Inflammatory macrophage treated with lipopolysaccharide for 4 hours (primary cell): ENCODE measurements at regions not wholly inside any gene's neighbourhood (a gene's known extent, or its start where the extent isn't known, plus 50 kb on each side); places are given as distances from the start of the nearest gene placed in this dataset.

Experiments
- DNase-seq: peaks from one replicate; pipeline ENCODE4 v3.0.0-alpha.2; 2020

DNA sequence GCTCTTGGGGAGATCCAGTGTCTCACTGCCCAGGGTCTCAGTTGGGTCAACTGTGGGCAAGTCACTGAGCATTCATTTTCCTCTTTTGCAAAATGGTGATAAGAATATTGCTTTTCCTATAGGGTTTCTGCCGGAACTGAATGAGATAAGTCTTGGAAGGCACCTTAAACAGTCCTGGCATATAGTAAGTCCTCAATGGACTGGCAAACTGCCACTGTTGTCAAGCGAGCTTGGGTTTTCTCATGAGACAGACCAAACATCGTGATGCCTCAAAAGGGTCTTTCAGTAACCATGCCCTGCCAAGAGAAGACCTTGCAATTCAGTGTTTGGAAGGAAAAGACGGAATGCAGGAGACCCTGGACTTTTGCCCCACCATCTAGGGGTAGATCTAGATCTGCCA is 251.5 kb downstream of the WDR11 start:
- no peak for DNase-seq

DNA sequence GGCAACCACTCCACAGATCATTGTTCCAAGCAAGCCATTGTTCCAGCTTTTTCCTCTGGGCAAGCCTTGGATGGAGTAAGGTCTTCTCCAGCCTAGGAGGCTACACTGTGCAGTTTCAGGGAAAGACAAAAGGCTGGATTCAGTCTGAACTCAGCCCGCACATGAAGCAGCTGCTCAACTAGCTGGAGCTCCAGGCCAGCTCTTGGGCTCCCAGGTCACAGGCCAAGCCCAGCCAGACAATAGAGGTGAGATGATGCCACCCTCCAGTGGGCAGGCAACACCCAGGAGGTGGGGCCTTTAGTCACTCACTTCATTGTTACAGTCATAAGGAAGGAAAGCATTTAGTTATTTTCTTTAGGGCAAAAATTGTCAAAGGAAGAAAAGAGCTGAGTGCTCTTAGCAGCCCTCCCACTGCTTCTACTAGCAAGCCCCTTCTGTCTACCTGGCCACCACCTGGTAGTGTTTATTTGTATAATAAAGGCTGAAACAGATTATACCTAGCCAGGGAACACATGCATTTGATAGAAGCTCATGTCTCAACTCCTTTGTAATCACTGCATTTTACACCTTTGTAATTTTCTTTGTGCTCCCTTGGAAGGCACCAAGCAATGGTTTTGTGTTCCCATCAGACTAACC is 253.4 kb downstream of the WDR11 start:
- DNase-seq, result no peak

DNA sequence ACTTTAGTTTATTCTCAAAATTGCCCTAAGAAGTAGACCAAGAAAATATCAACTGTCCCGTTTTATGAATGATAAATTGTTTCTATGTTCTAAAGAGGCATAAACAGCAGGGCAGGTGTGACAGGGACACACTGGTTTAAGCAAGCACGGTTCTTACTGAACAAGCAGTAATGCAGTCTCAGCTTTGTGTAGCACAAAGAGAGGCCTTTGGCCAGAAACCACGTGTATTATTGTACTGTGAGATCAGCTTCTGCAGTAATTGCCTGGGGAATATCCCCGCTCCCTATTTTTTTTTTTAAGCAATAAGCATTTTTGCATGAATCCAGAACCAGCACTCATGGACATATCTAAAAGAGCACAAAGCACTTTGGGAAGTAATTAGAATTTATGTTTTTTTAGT is 255.4 kb downstream of the WDR11 start:
- no peak for DNase-seq

DNA sequence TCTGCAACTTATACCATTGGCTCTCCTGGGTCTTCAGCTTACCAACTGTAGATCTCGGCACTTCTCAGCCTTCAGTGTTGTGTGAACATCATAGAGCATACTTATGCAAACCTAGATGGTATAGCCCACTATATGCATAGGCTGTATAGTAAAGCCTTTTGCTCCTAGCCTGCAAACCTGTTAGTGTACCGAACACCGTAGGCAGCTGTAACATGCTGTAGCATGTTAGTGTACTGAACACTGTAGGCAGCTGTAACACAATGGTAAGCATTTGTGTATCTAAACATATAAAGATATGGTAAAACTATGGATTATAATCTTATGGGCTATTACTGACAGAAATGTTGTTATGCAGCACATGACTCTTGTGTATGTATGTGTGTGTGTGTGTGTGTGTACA is 256.9 kb downstream of the WDR11 start:
- no peak for DNase-seq

DNA sequence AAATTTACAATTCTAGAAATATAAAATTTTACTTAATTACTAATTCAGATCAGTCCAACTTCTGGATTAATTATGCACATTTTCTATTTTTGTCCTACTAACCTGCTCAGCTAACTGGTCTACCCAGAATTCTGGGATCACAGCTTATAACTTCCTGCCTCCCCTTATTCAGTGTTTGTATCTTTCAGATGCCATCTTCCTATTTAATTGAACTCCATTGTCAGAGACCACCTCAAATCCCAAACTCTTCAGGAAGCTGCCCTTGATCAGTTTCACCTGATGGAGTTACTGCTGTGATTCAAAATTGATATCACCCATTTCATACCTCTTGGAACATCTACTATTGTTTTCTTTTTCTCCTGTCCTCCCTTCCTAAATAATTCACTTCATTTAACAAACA is 259.2 kb downstream of the WDR11 start:
- DNase-seq, result no peak

DNA sequence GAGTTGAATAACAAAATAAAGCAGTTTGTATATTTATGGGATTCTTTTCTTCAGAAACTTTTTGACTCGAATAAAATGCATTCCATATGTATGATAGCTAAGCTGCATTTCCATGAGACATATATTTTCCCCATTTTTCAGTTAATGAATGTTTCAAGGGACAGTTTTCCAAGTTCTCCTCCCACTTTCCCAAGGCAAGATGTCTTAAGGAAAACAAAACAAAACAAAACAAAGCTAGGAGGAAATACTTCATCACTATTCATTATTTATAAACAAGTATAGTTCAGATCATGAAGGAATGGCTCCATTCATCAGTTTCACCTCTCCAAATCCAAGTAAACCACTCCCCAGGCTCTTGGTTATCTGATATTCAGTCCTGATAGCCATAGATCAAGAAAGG is 261.0 kb downstream of the WDR11 start:
- no peak for DNase-seq

DNA sequence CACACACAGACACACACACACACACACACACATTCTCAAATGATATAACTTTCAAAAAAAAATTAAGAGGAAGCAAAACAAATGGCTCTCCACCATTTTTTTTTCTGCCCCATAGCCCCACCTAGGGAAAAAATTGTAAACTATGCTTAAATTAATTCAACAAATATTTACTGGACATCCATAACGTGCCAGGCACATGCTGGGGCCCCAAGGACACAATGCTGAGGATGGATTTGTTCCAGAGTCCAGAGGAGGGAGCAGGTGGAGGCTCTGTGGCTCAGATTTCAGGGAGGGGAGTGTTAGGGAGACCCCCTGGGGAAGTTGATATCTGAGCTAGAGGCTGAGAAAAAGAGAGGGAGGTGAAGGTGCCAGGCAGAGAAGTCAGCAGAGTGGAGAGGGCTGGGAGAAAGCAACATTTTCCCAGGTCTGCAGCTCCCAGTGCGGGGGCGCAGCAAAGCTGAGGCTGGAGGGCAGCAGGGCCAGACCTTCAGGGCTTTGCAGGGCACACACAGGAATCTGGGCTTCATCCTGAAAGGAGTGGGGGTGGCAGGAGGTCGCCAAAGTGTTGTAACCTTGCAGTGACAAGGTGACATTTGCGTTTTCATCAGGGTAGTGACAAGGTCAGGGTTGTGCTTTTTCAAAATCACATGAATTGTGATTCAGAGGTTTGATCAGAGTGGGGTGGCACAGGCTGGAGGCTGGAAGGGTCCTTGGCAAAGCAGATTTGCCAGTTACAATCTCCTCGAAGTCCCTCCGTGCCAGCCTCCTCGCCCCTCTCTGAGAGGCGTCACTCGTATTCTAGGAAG is 261.6 kb downstream of the WDR11 start:
- no peak for DNase-seq

DNA sequence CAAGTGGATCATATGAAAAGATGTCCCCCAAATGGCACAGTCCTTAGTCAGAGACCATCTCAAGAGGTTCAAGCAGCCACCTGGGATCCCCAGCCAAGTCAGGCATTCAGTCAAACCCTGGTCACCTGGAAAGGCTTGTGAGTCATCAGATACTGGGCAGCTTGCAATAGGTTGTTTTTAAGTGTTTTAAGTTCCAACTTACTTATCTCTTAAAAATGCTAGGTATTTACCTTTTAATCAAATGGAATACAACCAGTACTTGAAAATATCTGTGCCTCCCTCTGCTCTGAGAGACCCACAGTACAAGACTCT is 262.2 kb downstream of the WDR11 start:
- DNase-seq, result no peak

DNA sequence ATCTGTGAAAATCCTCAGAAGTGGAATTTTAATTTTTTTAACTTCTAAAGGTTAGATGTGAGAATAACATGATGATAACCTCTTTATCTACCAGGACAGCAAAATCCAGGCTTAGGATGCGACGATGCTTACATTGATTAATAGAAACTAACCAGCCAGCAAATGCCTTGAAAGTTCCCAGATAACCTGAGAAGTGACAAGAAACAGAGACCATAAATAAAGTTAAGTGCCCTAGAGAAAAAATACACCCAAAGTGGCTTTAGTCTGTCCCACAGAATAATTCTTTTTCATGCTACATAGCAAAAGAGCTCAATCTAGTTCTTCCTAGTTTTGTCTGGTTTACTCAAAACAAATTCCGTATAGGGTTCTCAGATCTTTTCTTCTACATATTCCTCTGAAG is 262.7 kb downstream of the WDR11 start:
- no peak for DNase-seq

DNA sequence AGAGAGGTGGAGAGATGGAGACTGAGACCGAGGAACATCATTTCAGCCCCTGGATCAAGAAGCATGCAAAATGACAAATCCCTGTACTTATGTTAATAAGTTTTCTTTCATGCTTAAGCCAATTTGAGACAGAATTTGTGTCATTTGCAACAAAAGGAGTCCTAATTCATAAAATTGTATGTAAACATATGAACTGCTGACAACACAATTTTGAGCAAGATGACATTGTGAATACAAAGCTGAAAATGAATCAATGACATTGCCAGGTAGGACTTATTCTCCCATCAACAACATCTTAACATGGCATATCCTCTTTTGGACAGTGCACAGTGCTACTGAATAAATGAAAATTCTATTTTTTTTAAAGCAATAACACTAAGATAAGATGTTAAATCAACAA is 264.0 kb downstream of the WDR11 start:
- DNase-seq, result no peak

DNA sequence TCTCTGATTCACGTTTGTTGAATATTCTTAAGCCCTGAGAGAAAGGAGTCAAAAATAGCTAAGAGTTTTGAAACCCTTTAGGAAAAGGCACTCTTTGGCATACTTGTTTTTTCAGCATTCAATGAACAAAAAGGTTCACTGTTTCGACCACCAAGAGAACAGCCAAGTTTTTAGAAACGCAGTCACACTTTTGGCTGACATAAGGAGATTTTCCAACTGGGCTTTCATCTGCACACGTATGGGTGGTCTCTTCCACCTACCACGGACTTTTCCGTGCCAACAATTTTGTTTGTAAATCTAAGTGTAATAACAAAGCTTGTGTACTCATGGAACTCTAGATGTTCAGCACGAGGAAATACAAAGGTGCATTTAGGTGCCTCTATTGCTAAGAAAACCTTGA is 270.3 kb downstream of the WDR11 start:
- no peak for DNase-seq

DNA sequence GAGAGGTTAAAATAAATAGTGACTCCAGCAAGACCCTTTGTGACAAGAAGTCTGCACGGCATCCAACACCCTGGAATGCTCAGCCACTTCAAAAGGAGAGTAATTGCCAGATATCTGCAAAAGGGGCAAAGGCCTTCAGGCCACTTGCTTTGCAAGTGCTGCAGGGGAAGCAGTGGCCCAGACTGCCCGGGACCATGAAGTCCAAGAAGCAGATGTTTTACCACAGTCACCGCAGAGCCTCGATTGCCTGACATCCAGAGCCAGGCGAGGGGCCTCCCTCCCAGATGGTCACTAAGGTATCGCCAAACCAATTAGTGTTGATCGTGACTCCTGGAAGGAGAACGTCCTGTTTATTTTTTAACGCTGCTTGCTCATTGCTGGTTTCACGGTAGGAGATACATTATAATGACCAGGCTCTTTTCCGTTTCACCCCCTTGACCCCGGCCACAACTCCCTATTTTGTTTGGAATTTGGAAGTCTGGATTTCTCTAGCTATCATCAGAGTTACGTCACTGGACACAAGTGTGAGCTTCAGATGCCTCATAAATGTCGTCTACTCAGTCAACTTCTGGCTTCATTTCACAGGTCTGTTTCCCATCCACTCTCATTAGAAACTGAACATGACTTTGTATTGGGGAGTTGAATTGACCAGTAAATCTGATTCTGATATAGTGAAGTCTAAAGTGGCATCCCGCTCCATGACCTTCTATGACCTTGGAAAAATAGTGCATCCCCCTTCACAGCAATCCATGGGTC is 276.2 kb downstream of the WDR11 start:
- no peak for DNase-seq

DNA sequence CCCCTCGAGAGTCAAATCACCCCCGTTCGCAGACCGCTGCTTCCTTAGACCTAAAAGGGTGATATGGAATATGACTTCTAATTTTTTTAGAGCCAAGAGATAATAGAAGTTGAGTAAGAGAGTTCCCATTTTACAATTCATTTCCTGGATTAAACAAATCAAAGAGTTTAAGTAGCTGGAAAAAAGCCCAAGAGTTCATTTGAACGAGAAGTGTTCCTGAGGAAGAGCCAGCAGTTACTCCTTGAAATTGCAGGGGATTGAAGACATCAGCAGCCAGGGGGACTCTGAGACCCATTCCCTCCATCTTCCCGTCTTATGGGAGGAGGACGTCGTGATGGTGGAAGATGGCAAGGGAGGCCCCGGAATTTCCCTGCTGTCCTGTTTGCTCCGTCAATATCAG is 277.0 kb downstream of the WDR11 start:
- no peak for DNase-seq

DNA sequence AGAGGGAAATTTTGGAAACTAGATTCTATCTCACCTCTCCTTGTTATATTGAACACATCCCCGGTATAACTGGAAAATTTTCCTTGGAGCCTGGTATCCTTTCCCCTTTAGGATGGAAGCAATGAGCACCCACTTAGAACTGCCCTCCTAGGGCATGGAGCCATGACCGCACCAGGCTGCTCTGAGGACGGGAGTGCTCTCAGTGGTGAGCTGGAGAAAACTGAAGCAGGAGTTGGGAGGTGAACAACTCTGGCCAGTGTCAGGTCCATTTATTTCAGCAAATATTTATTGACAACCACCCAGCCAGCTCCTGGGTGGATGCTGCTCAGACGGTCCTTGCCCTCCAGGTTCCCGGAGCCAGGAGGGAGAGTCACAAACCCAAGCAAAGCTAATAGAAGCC is 278.1 kb downstream of the WDR11 start:
- DNase-seq, result no peak

DNA sequence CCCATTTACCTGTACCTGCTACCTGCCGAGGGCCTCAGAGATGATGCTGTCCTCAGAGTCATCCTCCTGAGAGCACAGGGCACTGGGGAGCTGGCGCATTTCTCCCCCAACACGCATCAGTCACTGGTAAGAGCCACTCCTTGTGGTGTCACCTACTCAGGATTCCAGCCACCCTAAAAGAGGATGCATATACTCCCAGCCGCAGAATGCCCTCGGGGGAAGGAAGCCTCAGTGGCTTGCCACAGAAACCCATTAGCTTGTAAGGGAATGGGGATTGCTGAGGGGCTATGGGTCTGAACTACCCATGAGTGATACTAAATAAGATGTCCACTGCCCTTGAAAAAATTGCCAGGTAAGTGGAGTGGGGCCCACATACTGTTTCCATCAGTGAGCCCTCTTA is 279.2 kb downstream of the WDR11 start:
- DNase-seq, result no peak

DNA sequence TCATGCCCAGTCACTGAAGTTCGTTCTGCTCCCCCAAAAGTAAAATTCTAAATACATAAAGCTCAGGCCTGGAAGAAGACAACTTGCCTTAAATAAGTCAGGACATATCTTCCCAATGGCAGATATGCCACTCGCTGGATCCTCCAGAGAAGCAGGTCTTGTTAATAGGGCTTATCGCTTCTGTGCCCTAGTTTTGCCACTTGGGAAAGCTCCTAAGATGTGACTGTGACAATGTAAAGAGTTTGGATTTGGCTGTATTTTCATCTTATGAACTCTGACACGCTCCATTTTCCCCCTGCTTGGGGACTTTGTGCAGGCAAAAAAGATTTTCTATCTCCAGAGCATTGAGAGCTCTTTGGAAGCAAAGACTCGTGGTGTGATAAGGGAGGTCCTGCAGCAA is 279.9 kb downstream of the WDR11 start:
- DNase-seq, result no peak

DNA sequence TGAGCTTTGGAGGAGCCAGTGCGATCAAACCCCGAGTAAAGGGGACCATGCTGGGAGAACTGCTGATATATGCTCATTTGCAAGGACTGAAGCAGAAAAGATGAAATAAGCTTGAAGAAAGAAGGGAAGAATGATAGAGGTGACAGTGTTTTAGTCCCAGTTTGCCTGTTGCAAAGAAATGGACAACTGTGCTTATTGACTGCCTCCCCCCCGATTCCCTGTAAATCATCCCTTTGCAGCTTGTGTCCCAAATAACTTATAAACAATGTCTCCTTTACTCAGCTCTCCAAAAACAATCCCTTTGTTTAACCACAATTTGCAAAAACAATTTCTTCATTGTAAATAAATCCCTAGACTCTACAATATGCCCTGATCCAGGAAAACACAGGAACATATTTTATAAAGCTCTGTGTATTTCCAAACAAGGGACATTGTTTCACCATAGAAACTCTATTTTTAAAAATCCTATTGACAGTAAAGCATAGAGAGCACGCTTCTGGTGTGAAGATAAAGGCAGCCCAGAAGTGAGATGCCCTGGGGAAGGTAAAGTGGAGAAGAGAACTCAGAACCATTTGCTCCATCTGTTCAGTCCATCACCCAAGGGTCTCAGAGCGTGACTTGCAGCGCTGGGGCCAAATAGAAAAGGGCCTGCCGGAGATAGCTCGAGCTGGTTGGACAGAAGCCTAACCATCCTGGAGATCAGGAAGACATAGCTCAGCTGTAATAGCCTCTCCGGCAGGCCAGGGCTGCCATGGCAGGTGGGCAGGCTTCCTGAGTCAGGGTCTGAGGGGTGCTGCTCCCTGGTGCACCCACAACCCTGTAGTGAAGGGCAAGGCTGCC is 280.5 kb downstream of the WDR11 start:
- DNase-seq, result no peak

DNA sequence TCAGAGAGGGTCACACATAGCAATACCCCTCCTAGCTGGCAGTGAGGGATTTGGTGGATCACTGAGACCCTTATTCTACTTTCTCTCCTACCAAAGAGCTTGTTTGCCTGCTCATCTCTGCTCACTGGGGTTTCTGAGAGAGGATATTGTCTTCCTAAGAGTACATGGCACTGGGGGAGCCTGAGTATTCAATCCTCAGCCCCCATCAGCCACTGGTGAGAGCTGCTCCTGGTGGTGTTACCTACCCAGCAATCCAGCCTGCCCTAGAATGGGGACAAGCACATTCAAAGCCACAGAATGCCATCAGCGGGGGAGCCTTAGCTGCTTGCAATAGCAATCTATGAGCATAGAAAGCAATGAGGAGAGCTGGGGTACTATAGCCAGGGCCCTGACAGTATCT is 281.1 kb downstream of the WDR11 start:
- DNase-seq, result no peak

DNA sequence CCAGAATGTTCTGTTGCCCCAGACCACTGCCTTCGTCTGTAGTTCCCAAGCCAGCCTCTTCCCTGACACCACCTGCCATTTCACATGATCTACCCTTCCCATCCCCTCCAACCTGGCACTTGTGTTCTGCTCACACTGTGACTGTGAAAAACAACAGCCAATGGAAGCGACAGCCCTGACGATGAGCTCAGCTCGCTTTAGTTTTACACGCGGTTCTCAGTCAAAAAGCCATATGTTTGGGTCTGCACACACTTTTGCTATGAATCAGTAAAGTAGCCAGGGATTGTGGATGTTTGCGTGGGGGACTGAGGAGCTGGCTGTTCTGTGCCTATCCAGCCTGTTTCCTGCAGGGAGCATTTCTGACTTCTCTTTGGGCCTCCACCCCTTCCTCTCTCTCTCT is 282.7 kb downstream of the WDR11 start:
- DNase-seq, result no peak

DNA sequence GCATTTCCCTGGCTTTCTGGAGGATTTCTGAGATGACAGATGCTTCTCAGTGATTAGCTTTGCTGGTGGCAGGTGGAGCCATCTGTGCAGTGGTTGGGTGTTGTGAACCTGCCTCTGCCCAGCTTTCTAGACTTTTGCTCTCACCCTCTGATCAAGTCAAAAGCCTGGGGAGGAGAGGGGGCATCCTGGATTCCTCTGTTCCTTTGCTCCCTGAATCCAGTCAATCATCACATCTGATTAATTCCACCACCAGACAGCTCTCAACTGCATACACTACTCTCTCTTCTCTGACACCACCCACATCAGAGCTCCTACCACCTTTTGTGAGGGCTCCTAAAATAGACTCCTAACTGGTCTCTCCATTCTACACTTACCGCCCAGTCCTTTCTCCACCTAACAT is 283.5 kb downstream of the WDR11 start:
- no peak for DNase-seq

DNA sequence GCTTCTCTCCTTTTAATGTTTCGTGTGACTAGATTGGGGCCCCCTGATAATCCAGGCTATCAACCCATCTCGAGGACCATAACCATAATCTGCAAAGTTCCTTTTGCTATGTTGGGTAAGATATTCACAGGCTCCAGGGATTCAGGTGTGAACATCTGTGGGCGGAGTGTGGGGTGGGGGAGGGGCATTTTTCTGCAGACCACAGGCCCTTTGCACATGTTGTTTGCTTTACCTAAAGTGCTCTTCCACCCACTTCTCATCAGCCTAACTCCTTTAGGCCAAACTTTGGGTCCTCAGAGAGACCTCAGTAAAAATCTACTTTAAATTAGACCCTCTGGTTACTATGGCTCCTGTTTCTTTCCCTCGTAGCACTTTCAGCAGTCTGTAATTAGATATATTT is 284.4 kb downstream of the WDR11 start:
- no peak for DNase-seq

DNA sequence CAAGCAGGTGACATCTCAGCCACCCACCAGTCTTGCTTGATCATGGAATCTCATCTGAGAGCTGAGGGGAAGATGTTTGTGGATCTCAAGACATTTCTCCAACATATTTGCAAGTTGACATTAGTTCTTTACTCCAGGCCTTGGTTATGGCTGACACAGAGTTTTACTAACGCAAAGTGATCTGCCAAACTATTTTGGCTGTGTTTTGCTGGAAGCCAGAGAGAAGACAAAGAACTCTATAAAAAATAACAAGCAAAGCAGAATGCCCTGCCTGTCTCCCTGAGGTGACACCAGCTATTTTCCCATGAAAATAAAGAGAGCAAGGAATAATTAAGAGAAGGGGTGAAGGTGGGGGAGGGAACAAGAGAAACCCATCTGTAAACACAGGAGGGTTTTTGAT is 286.4 kb downstream of the WDR11 start:
- no peak for DNase-seq

DNA sequence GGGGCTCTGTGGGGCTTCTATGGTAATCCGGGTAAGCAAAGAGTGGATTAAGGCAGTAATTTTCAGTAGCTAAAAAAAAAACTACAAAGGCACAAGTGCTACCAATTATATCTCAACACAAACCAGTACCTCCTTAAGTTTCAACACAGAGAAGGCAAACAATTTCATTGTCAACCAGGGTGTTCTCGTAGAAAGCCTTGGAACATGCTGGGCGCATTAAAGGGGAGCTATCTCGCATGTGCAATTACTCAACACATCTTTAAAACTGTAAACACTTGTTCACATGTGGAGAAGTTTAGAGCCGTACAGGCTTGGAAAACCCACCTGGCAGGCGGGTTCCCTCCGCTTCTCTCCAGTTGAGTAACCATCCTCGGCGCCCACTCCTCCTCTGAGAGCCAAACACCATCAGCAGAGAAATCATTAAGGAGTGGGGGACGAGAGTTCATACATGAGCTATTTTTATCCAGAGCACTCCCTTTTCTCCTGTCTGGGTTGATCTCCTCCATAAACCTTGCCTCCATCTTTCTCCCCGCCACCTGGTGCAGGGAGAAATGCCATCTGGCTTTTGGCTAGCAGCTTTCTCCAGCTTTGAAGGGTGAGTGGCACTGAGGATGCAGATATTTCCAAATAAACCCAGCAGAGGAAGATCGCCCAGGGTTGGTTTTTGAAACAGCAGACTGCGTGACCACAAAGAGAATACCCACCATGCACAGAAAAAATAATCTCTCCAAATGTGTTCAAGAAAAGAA is 287.1 kb downstream of the WDR11 start:
- DNase-seq, result no peak
